ENCODE measurements at regions not wholly inside any gene's neighbourhood (a gene's known extent, or its start where the extent isn't known, plus 50 kb on each side); places are given as distances from the start of the nearest gene placed in this dataset.
"Not testable (repeated sequence)": the region's sequence is repeated elsewhere in the genome, so short reads cannot be mapped to it uniquely, and the experiment has no call there.

- TF ChIP-seq ISL1 (CRISPR knock-in tag; IDR thresholded peaks at IDR 0.05) (no peak), ZNF70 (CRISPR knock-in tag; IDR thresholded peaks at IDR 0.05) (no peak), ARNTL (CRISPR knock-in tag; IDR thresholded peaks at IDR 0.05; ENCODE audit: borderline replicate concordance, low read depth) (no peak), ESRRG (CRISPR knock-in tag; IDR thresholded peaks at IDR 0.05) (no peak), TOX (CRISPR knock-in tag; IDR thresholded peaks at IDR 0.05; ENCODE audit: borderline replicate concordance) (no peak), PPARA (CRISPR knock-in tag; IDR thresholded peaks at IDR 0.05; ENCODE audit: borderline replicate concordance) (no peak), GLIS3 (CRISPR knock-in tag; IDR thresholded peaks at IDR 0.05) (no peak), CSDC2 (CRISPR knock-in tag; IDR thresholded peaks at IDR 0.05) (no peak), BACH2 (CRISPR knock-in tag; IDR thresholded peaks at IDR 0.05; ENCODE audit: borderline replicate concordance) (no peak), ZNF565 (CRISPR knock-in tag; conservative IDR thresholded peaks at IDR 0.05; ENCODE audit: low read depth) (no peak), CSRNP3 (CRISPR knock-in tag; IDR thresholded peaks at IDR 0.05) (no peak), RARB (CRISPR knock-in tag; IDR thresholded peaks at IDR 0.05) (no peak), POU6F1 (CRISPR knock-in tag; IDR thresholded peaks at IDR 0.05; ENCODE audit: borderline replicate concordance, low read depth) (no peak), OSR1 (CRISPR knock-in tag; IDR thresholded peaks at IDR 0.05) (no peak), ZFP3 (CRISPR knock-in tag; IDR thresholded peaks at IDR 0.05) (no peak), SNAI2 (CRISPR knock-in tag; IDR thresholded peaks at IDR 0.05) (no peak), ZNF8 (CRISPR knock-in tag; IDR thresholded peaks at IDR 0.05) (no peak), ZFP30 (CRISPR knock-in tag; IDR thresholded peaks at IDR 0.05) (no peak)
- TF ChIP-seq, protein P1, sequence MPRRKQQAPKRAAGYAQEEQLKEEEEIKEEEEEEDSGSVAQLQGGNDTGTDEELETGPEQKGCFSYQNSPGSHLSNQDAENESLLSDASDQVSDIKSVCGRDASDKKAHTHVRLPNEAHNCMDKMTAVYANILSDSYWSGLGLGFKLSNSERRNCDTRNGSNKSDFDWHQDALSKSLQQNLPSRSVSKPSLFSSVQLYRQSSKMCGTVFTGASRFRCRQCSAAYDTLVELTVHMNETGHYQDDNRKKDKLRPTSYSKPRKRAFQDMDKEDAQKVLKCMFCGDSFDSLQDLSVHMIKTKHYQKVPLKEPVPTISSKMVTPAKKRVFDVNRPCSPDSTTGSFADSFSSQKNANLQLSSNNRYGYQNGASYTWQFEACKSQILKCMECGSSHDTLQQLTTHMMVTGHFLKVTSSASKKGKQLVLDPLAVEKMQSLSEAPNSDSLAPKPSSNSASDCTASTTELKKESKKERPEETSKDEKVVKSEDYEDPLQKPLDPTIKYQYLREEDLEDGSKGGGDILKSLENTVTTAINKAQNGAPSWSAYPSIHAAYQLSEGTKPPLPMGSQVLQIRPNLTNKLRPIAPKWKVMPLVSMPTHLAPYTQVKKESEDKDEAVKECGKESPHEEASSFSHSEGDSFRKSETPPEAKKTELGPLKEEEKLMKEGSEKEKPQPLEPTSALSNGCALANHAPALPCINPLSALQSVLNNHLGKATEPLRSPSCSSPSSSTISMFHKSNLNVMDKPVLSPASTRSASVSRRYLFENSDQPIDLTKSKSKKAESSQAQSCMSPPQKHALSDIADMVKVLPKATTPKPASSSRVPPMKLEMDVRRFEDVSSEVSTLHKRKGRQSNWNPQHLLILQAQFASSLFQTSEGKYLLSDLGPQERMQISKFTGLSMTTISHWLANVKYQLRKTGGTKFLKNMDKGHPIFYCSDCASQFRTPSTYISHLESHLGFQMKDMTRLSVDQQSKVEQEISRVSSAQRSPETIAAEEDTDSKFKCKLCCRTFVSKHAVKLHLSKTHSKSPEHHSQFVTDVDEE (CRISPR knock-in tag; IDR thresholded peaks at IDR 0.05): no peak
- ATAC-seq: no peak
Measured at GRCh38 chr21:34228792-34229191, 135.0 kb upstream of the KCNE2 start.

- no peak for ATAC-seq
- TF ChIP-seq CSDC2 (CRISPR knock-in tag; IDR thresholded peaks at IDR 0.05) (no peak), ZNF8 (CRISPR knock-in tag; IDR thresholded peaks at IDR 0.05) (no peak), ZNF565 (CRISPR knock-in tag; conservative IDR thresholded peaks at IDR 0.05; ENCODE audit: low read depth) (no peak), SNAI2 (CRISPR knock-in tag; IDR thresholded peaks at IDR 0.05) (no peak), RARB (CRISPR knock-in tag; IDR thresholded peaks at IDR 0.05) (no peak), ZC3H10 (CRISPR knock-in tag; IDR thresholded peaks at IDR 0.05) (no peak), TOX (CRISPR knock-in tag; IDR thresholded peaks at IDR 0.05; ENCODE audit: borderline replicate concordance) (no peak), GLIS3 (CRISPR knock-in tag; IDR thresholded peaks at IDR 0.05) (no peak), ZFP3 (CRISPR knock-in tag; IDR thresholded peaks at IDR 0.05) (no peak)
Measured at GRCh38 chr21:34229353-34229752, 134.5 kb upstream of the KCNE2 start.

DNA sequence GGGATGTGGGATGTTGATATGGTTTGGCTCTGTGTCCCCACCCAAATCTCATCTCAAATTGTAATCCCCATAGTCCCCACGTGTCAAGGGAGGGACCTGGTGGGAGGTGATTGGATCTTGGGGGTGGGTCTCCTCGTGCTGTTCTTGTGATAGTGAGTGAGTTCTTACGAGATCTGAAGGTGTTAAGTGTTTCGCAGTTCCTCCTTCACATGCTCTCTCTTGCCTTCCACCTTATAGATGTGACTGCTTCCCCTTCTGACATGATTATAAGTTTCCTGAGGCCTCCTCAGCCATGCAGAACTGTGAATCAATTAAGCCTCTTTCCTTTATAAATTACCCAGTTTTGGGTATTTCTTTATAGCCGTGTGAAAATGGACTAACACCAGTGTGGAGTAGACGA is 130.1 kb upstream of the KCNE2 start:
- not testable (repeated sequence) for ATAC-seq

GRCh38 chr21:34235514-34235913 is 128.3 kb upstream of the KCNE2 start:
- no peak for TF ChIP-seq ZFP3 (CRISPR knock-in tag; IDR thresholded peaks at IDR 0.05)
- TF ChIP-seq RARB (CRISPR knock-in tag; IDR thresholded peaks at IDR 0.05): no peak
- no peak for TF ChIP-seq ZC3H10 (CRISPR knock-in tag; IDR thresholded peaks at IDR 0.05)
- TF ChIP-seq TOX (CRISPR knock-in tag; IDR thresholded peaks at IDR 0.05; ENCODE audit: borderline replicate concordance): no peak
- no peak for TF ChIP-seq TCF4 (CRISPR knock-in tag; IDR thresholded peaks at IDR 0.05; ENCODE audit: borderline replicate concordance)
- TF ChIP-seq, protein P2, sequence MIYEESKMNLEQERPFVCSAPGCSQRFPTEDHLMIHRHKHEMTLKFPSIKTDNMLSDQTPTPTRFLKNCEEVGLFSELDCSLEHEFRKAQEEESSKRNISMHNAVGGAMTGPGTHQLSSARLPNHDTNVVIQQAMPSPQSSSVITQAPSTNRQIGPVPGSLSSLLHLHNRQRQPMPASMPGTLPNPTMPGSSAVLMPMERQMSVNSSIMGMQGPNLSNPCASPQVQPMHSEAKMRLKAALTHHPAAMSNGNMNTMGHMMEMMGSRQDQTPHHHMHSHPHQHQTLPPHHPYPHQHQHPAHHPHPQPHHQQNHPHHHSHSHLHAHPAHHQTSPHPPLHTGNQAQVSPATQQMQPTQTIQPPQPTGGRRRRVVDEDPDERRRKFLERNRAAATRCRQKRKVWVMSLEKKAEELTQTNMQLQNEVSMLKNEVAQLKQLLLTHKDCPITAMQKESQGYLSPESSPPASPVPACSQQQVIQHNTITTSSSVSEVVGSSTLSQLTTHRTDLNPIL (CRISPR knock-in tag; IDR thresholded peaks at IDR 0.05; ENCODE audit: low read depth): no peak
- no peak for TF ChIP-seq SNAI2 (CRISPR knock-in tag; IDR thresholded peaks at IDR 0.05)
- TF ChIP-seq PPARA (CRISPR knock-in tag; IDR thresholded peaks at IDR 0.05; ENCODE audit: borderline replicate concordance): no peak
- TF ChIP-seq ZNF70 (CRISPR knock-in tag; IDR thresholded peaks at IDR 0.05): no peak
- no peak for TF ChIP-seq ISL1 (CRISPR knock-in tag; IDR thresholded peaks at IDR 0.05)
- TF ChIP-seq BACH2 (CRISPR knock-in tag; IDR thresholded peaks at IDR 0.05; ENCODE audit: borderline replicate concordance): no peak
- no peak for TF ChIP-seq GLIS3 (CRISPR knock-in tag; IDR thresholded peaks at IDR 0.05)
- no peak for TF ChIP-seq OSR1 (CRISPR knock-in tag; IDR thresholded peaks at IDR 0.05)
- TF ChIP-seq POU6F1 (CRISPR knock-in tag; IDR thresholded peaks at IDR 0.05; ENCODE audit: borderline replicate concordance, low read depth): no peak
- no peak for TF ChIP-seq ESRRG (CRISPR knock-in tag; IDR thresholded peaks at IDR 0.05)
- no peak for TF ChIP-seq ZNF565 (CRISPR knock-in tag; conservative IDR thresholded peaks at IDR 0.05; ENCODE audit: low read depth)
- no peak for ATAC-seq

Measured in SK-N-SH treated with all-trans-retinoic acid at 6 μM for 48 hours (cell line).